Neuron (in vitro differentiated cells): ENCODE measurements at regions not wholly inside any gene's neighbourhood (a gene's known extent, or its start where the extent isn't known, plus 50 kb on each side); places are given as distances from the start of the nearest gene placed in this dataset.
"Not testable (repeated sequence)": the region's sequence is repeated elsewhere in the genome, so short reads cannot be mapped to it uniquely, and the experiment has no call there.

Source experiments
- H2AFZ ChIP-seq: one replicate; pipeline ENCODE4 v1.6.1; 2013; ENCODE audit warnings: low read depth, mild to moderate bottlenecking, inconsistent platforms, low read length, moderate library complexity
- H3K27me3 ChIP-seq: one replicate; pipeline ENCODE4 v1.6.1; 2013; ENCODE audit warnings: low read length; ENCODE audit not compliant: insufficient read depth
- H3K36me3 ChIP-seq: one replicate; pipeline ENCODE4 v1.6.1; 2013; ENCODE audit warnings: low read length; ENCODE audit not compliant: insufficient read depth
- H3K4me1 ChIP-seq: one replicate; pipeline ENCODE4 v1.6.1; 2013; ENCODE audit warnings: low read length; ENCODE audit not compliant: insufficient read depth
- H3K4me3 ChIP-seq: 2 replicates; pipeline ENCODE4 v1.5.1; 2013; ENCODE audit warnings: mild to moderate bottlenecking, low read length, moderate library complexity
- H3K9me3 ChIP-seq: one replicate; pipeline ENCODE4 v1.6.1; 2013; ENCODE audit warnings: low read length

DNA sequence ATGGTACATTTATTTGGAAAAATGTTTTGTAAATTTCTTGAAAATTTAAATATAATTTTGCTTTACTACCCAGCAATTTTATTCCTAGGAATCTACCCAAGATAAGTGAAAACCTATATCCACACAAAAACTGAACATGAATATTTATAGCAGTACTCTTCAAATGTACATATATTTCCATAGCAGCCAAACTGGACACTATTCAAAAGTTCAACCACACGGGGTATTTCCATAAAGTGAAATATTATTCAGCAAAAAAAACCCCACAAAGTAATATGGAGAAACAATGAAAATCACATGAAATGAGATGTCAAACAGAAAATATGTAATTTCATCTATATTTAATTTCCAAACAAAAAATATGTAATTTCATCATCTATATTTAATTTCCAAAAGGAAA, 1247.6 kb upstream of the TMEFF2 start:
- no peak overlapping the region for H3K4me3 ChIP-seq
- H3K4me1 ChIP-seq, result no peaks in the 10 kb centered on the region
- no peaks in the 10 kb centered on the region for H3K36me3 ChIP-seq
- H3K9me3 ChIP-seq, result no peaks in the 10 kb centered on the region
- no peak overlapping the region for H2AFZ ChIP-seq
- H3K27me3 ChIP-seq, result no peaks in the 10 kb centered on the region

GRCh38 chr2:193428336-193428818, 1233.6 kb upstream of the TMEFF2 start:
- Histone ChIP-seq H3K9me3 (no peaks in the 10 kb centered on the region), H3K4me3 (no peak overlapping the region), H2AFZ (peak overlapping the region; percentile 74), H3K36me3 (no peaks in the 10 kb centered on the region), H3K27me3 (no peaks in the 10 kb centered on the region), H3K4me1 (peaks cover 7% of the 10 kb centered on the region)

GRCh38 chr2:193412368-193412767, 1217.6 kb upstream of the TMEFF2 start:
- H2AFZ ChIP-seq, H3K4me1 ChIP-seq, H3K36me3 ChIP-seq, H3K4me3 ChIP-seq, H3K9me3 ChIP-seq, H3K27me3 ChIP-seq: not testable (repeated sequence)

DNA sequence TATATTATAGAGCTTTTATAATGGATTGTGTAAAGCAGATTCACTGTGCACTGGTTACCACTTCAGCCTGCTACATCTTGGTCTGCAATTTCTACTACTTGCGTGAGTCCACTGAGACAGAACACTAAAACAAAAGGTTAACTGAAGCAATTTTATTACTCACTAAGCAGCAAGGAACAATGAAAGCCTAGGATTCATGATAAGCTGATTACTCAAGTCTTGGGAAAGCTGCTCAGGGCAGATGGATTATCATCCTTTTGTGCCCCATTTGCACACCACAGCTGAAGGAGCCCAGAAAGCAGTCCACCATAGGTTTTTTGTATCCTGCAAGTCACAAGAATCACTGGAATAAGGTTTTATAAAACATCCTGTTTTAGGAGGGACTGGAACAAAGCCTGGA, 1215.2 kb upstream of the TMEFF2 start:
- Histone ChIP-seq H3K4me3 (no peak overlapping the region), H3K36me3 (no peaks in the 10 kb centered on the region), H3K27me3 (no peaks in the 10 kb centered on the region), H3K4me1 (no peaks in the 10 kb centered on the region), H3K9me3 (no peaks in the 10 kb centered on the region), H2AFZ (no peak overlapping the region)

DNA sequence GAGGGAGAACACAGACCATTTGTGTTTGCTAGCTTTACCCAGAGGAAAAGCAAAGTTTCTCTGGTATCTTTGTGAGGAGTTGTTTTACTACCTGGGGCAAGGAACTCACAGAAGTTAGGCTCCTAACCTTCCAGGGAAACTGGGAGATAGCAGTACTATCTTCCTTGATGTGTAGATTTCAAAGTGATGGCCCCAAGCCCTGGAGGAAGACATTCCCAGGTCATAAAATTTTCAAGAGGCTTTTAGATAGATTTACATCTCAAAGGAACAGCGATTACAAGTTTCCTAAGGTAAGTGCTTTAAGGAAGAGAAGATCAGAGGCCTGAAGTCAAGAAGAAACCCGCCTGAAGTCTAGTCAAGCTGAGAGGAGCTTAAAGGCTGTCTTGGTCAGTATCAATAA, 1187.8 kb upstream of the TMEFF2 start:
- Histone ChIP-seq H2AFZ (no peak overlapping the region), H3K9me3 (no peaks in the 10 kb centered on the region), H3K4me1 (no peaks in the 10 kb centered on the region), H3K36me3 (no peaks in the 10 kb centered on the region), H3K4me3 (no peak overlapping the region), H3K27me3 (no peaks in the 10 kb centered on the region)

- Histone ChIP-seq H3K9me3 (no peaks in the 10 kb centered on the region), H3K36me3 (no peaks in the 10 kb centered on the region), H3K27me3 (no peaks in the 10 kb centered on the region), H2AFZ (no peak overlapping the region), H3K4me1 (no peaks in the 10 kb centered on the region), H3K4me3 (no peak overlapping the region)
Measured at GRCh38 chr2:193377789-193378188, 1183.1 kb upstream of the TMEFF2 start.

GRCh38 chr2:193373120-193373519, 1178.4 kb upstream of the TMEFF2 start:
- Histone ChIP-seq H2AFZ (no peak overlapping the region), H3K9me3 (no peaks in the 10 kb centered on the region), H3K4me3 (no peak overlapping the region), H3K27me3 (no peaks in the 10 kb centered on the region), H3K4me1 (peaks cover 9% of the 10 kb centered on the region), H3K36me3 (no peaks in the 10 kb centered on the region)

DNA sequence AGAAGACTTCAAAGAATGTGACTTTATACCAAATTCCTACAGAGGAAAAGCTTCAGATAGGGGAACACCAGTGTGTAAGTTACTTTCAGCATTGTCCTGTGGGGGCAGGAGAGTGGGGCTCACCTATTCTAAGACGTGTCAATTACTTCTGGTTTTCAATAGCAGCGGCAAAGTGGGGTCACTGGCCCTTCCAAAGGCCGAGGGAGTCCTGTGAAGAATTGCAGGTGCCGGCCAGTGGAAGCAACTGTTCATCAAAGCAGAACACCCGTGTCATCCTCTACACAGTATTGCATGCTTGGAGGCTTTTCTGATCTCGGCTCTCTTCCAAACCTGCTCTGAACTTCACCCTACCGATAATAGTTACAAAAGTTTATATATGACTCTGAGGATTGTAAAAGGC, 1176.5 kb upstream of the TMEFF2 start:
- no peaks in the 10 kb centered on the region for H3K9me3 ChIP-seq
- no peaks in the 10 kb centered on the region for H3K27me3 ChIP-seq

DNA sequence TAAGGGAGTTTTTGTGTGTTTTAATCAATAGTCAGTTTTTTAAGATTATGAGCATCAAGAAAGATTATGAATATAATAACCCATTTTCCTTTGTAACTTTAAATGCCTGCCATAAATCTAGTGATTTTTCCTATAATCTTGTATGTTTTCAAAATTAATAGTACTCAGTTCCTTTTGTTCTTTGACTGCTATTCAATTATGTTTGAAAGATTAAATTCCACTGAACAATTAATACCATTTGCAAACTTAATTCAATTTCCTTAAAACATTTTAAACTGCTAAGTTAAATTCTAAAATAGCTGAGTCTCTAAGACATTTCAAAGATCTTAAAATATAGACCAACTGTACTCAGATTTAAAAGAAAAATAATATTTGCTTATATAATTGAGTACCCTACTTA, 1173.9 kb upstream of the TMEFF2 start:
- Histone ChIP-seq H3K9me3 (no peaks in the 10 kb centered on the region), H3K36me3 (no peaks in the 10 kb centered on the region), H3K4me1 (peaks cover 9% of the 10 kb centered on the region), H2AFZ (no peak overlapping the region), H3K27me3 (no peaks in the 10 kb centered on the region), H3K4me3 (no peak overlapping the region)

More for the DNA sequence above, 1176.5 kb upstream of the TMEFF2 start:
- H3K4me3 ChIP-seq, result no peak overlapping the region
- H3K36me3 ChIP-seq, result no peaks in the 10 kb centered on the region
- peak overlapping the region; percentile 29 for H2AFZ ChIP-seq
- H3K4me1 ChIP-seq, result peaks cover 9% of the 10 kb centered on the region

DNA sequence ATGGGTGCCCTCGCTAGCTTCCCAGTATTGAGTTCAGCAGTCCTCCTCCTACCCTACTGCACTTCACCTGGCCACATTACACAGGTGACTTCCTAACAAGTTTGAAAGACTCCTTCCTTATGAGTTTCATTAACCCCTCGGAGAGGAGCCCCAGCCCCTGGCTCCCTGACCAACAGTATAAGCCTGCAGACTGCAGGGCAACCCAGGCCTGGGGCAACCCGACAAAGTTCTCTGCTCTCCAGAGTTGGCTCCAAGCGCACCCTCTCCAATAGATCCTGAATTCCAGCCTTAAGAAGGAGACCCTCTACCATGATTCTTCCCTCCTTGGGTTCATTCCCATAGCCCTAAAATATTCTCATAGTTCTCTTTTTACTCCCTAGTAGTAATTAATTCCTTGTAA, 1162.8 kb upstream of the TMEFF2 start:
- H3K27me3 ChIP-seq, result no peaks in the 10 kb centered on the region
- no peak overlapping the region for H2AFZ ChIP-seq
- H3K36me3 ChIP-seq, result no peaks in the 10 kb centered on the region
- no peaks in the 10 kb centered on the region for H3K4me1 ChIP-seq
- H3K4me3 ChIP-seq, result no peak overlapping the region
- H3K9me3 ChIP-seq, result no peaks in the 10 kb centered on the region

GRCh38 chr2:193352665-193353242, 1158.0 kb upstream of the TMEFF2 start:
- H3K9me3 ChIP-seq, H3K4me1 ChIP-seq, H2AFZ ChIP-seq, H3K27me3 ChIP-seq, H3K36me3 ChIP-seq, H3K4me3 ChIP-seq: not testable (repeated sequence)

DNA sequence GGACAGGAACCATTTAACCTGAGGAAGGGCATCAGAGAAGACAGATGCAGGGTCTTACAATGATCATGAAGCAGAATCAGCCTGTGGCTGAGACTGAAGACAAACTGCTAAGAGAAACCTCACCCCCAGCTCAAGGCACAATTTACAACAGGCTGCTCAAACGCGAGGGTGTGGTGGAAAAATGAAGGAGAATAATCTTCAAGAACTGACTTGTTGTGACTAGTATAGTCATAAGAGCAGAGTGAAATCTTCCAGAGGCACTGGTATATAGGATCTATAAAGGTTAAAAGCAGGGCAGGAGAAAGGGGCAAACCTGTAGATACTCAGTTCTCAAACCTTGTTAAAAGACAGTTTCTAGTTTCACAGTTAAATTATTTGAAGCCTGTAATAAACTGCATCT, 1155.8 kb upstream of the TMEFF2 start:
- Histone ChIP-seq H3K4me3 (no peak overlapping the region), H3K36me3 (no peaks in the 10 kb centered on the region), H3K9me3 (no peaks in the 10 kb centered on the region), H3K27me3 (no peaks in the 10 kb centered on the region), H2AFZ (no peak overlapping the region), H3K4me1 (no peaks in the 10 kb centered on the region)

GRCh38 chr2:193349642-193350041, 1154.9 kb upstream of the TMEFF2 start:
- no peak overlapping the region for H3K4me3 ChIP-seq
- H3K4me1 ChIP-seq, result no peaks in the 10 kb centered on the region
- H3K27me3 ChIP-seq, result no peaks in the 10 kb centered on the region
- no peak overlapping the region for H2AFZ ChIP-seq
- no peaks in the 10 kb centered on the region for H3K36me3 ChIP-seq
- H3K9me3 ChIP-seq, result no peaks in the 10 kb centered on the region

DNA sequence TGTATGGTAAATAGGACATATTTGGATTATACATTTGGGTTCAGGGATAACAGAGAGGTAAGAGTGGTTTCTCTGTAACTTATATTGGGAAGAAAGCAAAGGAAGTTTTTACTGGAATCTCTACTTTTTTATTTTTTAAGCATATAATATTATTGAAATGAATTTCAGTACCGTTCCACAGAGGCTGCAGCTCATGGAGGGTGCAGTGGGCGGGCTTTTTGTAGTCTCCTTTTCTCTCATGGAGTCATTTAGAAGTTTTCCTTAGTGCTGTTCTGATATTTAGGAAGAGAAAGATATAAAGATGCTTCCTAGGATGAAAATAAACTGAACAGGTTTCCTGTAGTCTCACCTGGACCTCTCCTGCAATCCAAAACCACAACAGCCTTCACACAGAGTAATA, 1153.3 kb upstream of the TMEFF2 start:
- Histone ChIP-seq H3K9me3 (no peaks in the 10 kb centered on the region), H3K27me3 (no peaks in the 10 kb centered on the region), H3K36me3 (no peaks in the 10 kb centered on the region), H2AFZ (no peak overlapping the region), H3K4me3 (no peak overlapping the region), H3K4me1 (no peaks in the 10 kb centered on the region)
